PC-3 (cell line): ENCODE measurements at regions not wholly inside any gene's neighbourhood (a gene's known extent, or its start where the extent isn't known, plus 50 kb on each side); places are given as distances from the start of the nearest gene placed in this dataset.

ENCODE experiments used
- ATAC-seq: fragments of 200-7000 bp; cut with Tn5 transposase; 2 replicates; pipeline ENCODE4 v1.9.1; 2020; ENCODE audit warnings: mild to moderate bottlenecking, moderate library complexity
- BruUV-seq: library from RNA; stranded (reverse); fragments of 400-500 nt; replicated peaks from 2 replicates; lab custom pipeline; 2021; lab: Mats Ljungman, UMichigan
- CTCF ChIA-PET: fragments of 300-600 bp; sonication (Branson Sonifier 250); formaldehyde crosslinking; loops from one replicate; lab custom pipeline; 2022; ENCODE audit warnings: antibody characterized with exemption; lab: Charles Lee
- POLR2A ChIA-PET: fragments of 300-600 bp; sonication (Branson Sonifier 250); formaldehyde crosslinking; loops from one replicate; lab custom pipeline; 2022; ENCODE audit warnings: antibody characterized with exemption; ENCODE audit not compliant: unreplicated experiment; lab: Charles Lee
- DNase-seq: peaks from one replicate; pipeline ENCODE4 v3.0.0-alpha.2; 2015
- H2AFZ ChIP-seq: fragments of 300-600 bp; sonication (generic); 2 replicates; pipeline ENCODE4 v1.6.0; 2016; ENCODE audit warnings: antibody characterized with exemption, low read length
- H3F3A ChIP-seq: fragments of 300-600 bp; sonication (generic); one replicate; pipeline ENCODE4 v1.6.0; 2017; ENCODE audit warnings: antibody characterized with exemption, low read length, control low read depth, mild to moderate bottlenecking; ENCODE audit not compliant: unreplicated experiment
- H3K27ac ChIP-seq: fragments of 300-600 bp; sonication (generic); 2 replicates; pipeline ENCODE4 v1.5.1; 2016; ENCODE audit warnings: mild to moderate bottlenecking, low read length
- H3K27me3 ChIP-seq: fragments of 300-600 bp; sonication (generic); 2 replicates; pipeline ENCODE4 v1.6.1; 2016; ENCODE audit warnings: low read length, mixed read lengths
- H3K36me3 ChIP-seq: fragments of 300-600 bp; sonication (generic); 2 replicates; pipeline ENCODE4 v1.6.1; 2016; ENCODE audit warnings: low read depth, mixed run types, low read length, mixed read lengths
- H3K4me1 ChIP-seq: fragments of 300-600 bp; sonication (generic); 2 replicates; pipeline ENCODE4 v1.5.1; 2016; ENCODE audit warnings: low read length; ENCODE audit not compliant: insufficient read depth
- H3K4me2 ChIP-seq: fragments of 300-600 bp; sonication (generic); 2 replicates; pipeline ENCODE4 v1.6.0; 2016; ENCODE audit warnings: low read length
- H3K4me3 ChIP-seq: fragments of 300-600 bp; sonication (generic); 2 replicates; pipeline ENCODE4 v1.5.1; 2016; ENCODE audit warnings: mild to moderate bottlenecking, low read length, mixed read lengths
- H3K79me2 ChIP-seq: fragments of 300-600 bp; sonication (generic); 2 replicates; pipeline ENCODE4 v1.6.1; 2017; ENCODE audit warnings: low read length, mixed read lengths
- H3K9ac ChIP-seq: fragments of 300-600 bp; sonication (generic); 2 replicates; pipeline ENCODE4 v1.6.0; 2016; ENCODE audit warnings: mild to moderate bottlenecking, low read length
- H3K9me2 ChIP-seq: fragments of 300-600 bp; sonication (generic); replicated peaks from 2 replicates; pipeline ENCODE4 v1.6.1; 2016; ENCODE audit warnings: mixed run types, low read length, mixed read lengths
- H3K9me3 ChIP-seq: fragments of 300-600 bp; sonication (generic); 2 replicates; pipeline ENCODE4 v1.6.1; 2016; ENCODE audit warnings: low read length, mixed read lengths
- H4K20me1 ChIP-seq: fragments of 300-600 bp; sonication (generic); 2 replicates; pipeline ENCODE4 v1.6.1; 2016; ENCODE audit warnings: low read length, mixed read lengths
- CTCF ChIP-seq: fragments of 300-600 bp; sonication (generic); conservative IDR thresholded peaks from 2 replicates; pipeline ENCODE4 v1.5.1; 2017; ENCODE audit warnings: antibody characterized with exemption, low read depth, mild to moderate bottlenecking, low read length
- EZH2 ChIP-seq: fragments of 300-600 bp; sonication (generic); IDR thresholded peaks from one replicate; pipeline ENCODE4 v1.6.1; 2017; ENCODE audit warnings: antibody characterized with exemption, mild to moderate bottlenecking, low read length; ENCODE audit not compliant: unreplicated experiment
- EZH2phosphoT487 ChIP-seq: fragments of 300-600 bp; sonication (generic); IDR thresholded peaks from 2 replicates; pipeline ENCODE4 v1.6.1; 2018; ENCODE audit warnings: mild to moderate bottlenecking, antibody characterized with exemption, low read length, borderline replicate concordance
- intact Hi-C: fragments of 100-400 bp; cut with micrococcal nuclease; formaldehyde crosslinking; loops from 2 replicates; pipeline ENCODE4 v1.9.0; 2023

- Histone ChIP-seq H3K4me1 (no peaks in the 10 kb centered on the region), H3K36me3 (no peaks in the 10 kb centered on the region), H3K9me3 (no peaks in the 10 kb centered on the region), H3K4me2 (no peak overlapping the region), H3K27ac (no peak overlapping the region), H3K9me2 (no peaks in the 10 kb centered on the region), H3K27me3 (no peaks in the 10 kb centered on the region), H3K4me3 (no peak overlapping the region), H3K9ac (no peak overlapping the region), H3F3A (no peaks in the 10 kb centered on the region), H3K79me2 (no peaks in the 10 kb centered on the region), H2AFZ (no peak overlapping the region), H4K20me1 (no peaks in the 10 kb centered on the region)
- ATAC-seq: no peak
- intact Hi-C loops: no loop called here
- ChIA-PET POLR2A (no interaction called here), CTCF (no interaction called here)
- no TSS peak for BruUV-seq
- DNase-seq: no peak
- no peak for TF ChIP-seq EZH2
- no peak for TF ChIP-seq CTCF
- no peak for TF ChIP-seq EZH2phosphoT487
These were observed 116.4 kb upstream of the NLRP1 start for GRCh38 chr17:5700745-5701144.

GRCh38 chr17:5701381-5701780 is 117.1 kb upstream of the NLRP1 start:
- no peaks in the 10 kb centered on the region for H3K36me3 ChIP-seq
- no peak overlapping the region for H3K27ac ChIP-seq
- intact Hi-C loops: no loop called here
- H3K9me2 ChIP-seq: no peaks in the 10 kb centered on the region
- H2AFZ ChIP-seq: no peak overlapping the region
- H3F3A ChIP-seq: no peaks in the 10 kb centered on the region
- H3K4me1 ChIP-seq: no peaks in the 10 kb centered on the region
- ATAC-seq (no peak), DNase-seq (no peak)
- no peaks in the 10 kb centered on the region for H3K27me3 ChIP-seq
- H3K9ac ChIP-seq: no peak overlapping the region
- TF ChIP-seq CTCF: no peak
- TF ChIP-seq EZH2: no peak
- no peak for TF ChIP-seq EZH2phosphoT487
- BruUV-seq: no TSS peak
- CTCF ChIA-PET: no interaction called here
- H4K20me1 ChIP-seq: no peaks in the 10 kb centered on the region
- POLR2A ChIA-PET: no interaction called here
- H3K4me2 ChIP-seq: no peak overlapping the region
- H3K4me3 ChIP-seq: no peak overlapping the region
- H3K79me2 ChIP-seq: no peaks in the 10 kb centered on the region
- H3K9me3 ChIP-seq: no peaks in the 10 kb centered on the region

- H3K4me2 ChIP-seq: no peak overlapping the region
- no peaks in the 10 kb centered on the region for H3K27me3 ChIP-seq
- H2AFZ ChIP-seq: no peak overlapping the region
- no peaks in the 10 kb centered on the region for H3F3A ChIP-seq
- H3K4me3 ChIP-seq: no peak overlapping the region
- no peak overlapping the region for H3K9ac ChIP-seq
- H3K4me1 ChIP-seq: no peaks in the 10 kb centered on the region
- intact Hi-C loops: no loop called here
- no peak overlapping the region for H3K27ac ChIP-seq
- ATAC-seq: no peak
- H3K79me2 ChIP-seq: no peaks in the 10 kb centered on the region
- ChIA-PET CTCF (interaction anchor here (0.6 kb wide), 1 partner anchor 85 kb away, joined by 3 read pairs; no protein-coding TSS in a partner anchor), POLR2A (no interaction called here)
- H3K9me3 ChIP-seq: no peaks in the 10 kb centered on the region
- BruUV-seq: no TSS peak
- H4K20me1 ChIP-seq: no peaks in the 10 kb centered on the region
- no peak for DNase-seq
- no peaks in the 10 kb centered on the region for H3K9me2 ChIP-seq
- H3K36me3 ChIP-seq: no peaks in the 10 kb centered on the region
- TF ChIP-seq EZH2phosphoT487 (no peak), EZH2 (no peak), CTCF (no peak)
These were observed 118.7 kb upstream of the NLRP1 start for GRCh38 chr17:5702951-5703510.
